T-helper 1 cell treated with Interleukin-12 subunit alpha and Interleukin-12 subunit beta and Interleukin-4 antibody, amounts not matched to agents 30 ng/mL and 1 ng/mL, for 36 hours (primary cell): ENCODE measurements at regions not wholly inside any gene's neighbourhood (a gene's known extent, or its start where the extent isn't known, plus 50 kb on each side); places are given as distances from the start of the nearest gene placed in this dataset.

Experiments
- intact Hi-C: fragments of 100-400 bp; cut with micrococcal nuclease; formaldehyde crosslinking; loops from one replicate; pipeline ENCODE4 v1.15.1; 2024

DNA sequence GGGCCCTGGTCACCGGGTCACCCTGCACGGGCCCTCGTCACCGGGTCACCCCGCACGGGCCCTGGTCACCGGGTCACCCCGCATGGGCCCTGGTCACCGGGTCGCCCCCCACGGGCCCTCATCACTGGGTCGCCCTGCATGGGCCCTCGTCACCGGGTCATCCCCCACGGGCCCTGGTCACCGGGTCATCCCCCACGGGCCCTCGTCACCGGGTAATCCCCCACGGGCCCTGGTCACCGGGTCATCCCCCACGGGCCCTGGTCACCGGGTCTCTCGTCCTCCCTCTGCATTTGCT is 77.6 kb downstream of the RIPK4 start:
- intact Hi-C loops: no loop called here

DNA sequence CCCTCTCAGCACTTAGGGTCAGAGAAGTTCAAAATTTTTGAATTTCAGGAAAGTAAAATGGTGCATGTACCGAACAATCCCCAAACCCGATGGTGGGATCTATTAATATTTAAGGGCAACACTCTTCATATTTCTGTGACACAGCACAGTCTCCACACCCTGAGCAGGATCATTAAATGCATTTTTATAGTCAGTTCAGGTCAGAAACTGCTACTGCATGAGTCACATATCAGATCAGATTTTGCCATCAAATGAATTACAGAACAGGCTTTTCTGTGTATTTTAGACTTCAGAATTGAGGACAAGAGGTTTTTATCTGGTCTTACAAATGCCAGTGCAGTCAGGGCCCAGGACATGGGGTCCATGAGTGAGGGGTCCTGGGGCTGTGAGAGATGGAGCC is 79.2 kb downstream of the RIPK4 start:
- intact Hi-C loops: no loop called here

DNA sequence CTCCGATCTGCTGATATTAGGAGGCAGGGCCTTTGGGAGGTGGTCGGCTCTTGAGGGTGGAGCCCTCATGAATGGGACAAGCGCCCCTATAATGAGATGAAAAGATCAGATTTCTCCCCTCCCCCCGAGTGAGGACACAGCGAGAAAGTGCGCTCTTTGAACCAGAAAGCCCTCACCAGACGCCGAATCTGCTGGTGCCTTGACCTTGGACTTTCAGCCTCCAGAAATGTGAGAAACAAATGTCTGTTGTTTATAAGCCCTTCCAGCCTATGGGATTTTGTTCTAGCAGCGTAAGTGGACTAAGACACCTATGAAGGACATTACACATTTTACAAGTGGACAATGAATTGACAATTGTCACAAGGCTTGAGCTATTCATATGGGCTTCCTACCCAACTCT is 80.2 kb downstream of the RIPK4 start:
- intact Hi-C loops: no loop called here

DNA sequence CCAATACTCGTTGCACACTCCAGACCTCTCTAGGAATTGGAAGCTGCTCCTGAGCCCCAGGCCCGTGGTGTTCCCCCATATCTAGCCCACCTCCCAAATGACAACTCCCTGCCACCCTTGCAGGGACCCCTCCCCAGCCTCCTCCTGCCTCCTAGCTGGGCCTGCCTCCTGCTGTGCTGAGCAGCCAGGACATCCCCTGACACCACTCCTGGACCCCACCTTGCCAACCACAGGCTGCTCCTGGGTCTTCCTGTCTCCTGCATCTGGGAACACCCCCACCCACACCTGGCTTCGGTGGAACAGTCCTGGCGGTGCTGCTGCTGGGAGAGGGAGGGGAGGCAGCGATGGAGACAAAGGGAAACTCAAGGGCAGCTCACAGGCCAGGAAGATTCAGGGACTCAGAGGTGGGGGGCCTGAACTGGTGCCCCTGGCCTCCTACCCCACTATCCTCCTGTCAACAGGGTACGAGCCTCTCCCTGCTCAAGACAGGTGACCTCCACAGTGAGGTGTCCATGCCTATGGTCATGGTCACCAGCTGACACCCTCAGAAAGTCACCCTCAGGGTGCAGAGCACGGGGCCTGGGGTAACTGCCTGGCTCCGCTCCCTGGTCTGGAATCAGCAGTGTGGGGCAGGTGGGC is 81.2 kb downstream of the RIPK4 start:
- intact Hi-C loops: no loop called here

DNA sequence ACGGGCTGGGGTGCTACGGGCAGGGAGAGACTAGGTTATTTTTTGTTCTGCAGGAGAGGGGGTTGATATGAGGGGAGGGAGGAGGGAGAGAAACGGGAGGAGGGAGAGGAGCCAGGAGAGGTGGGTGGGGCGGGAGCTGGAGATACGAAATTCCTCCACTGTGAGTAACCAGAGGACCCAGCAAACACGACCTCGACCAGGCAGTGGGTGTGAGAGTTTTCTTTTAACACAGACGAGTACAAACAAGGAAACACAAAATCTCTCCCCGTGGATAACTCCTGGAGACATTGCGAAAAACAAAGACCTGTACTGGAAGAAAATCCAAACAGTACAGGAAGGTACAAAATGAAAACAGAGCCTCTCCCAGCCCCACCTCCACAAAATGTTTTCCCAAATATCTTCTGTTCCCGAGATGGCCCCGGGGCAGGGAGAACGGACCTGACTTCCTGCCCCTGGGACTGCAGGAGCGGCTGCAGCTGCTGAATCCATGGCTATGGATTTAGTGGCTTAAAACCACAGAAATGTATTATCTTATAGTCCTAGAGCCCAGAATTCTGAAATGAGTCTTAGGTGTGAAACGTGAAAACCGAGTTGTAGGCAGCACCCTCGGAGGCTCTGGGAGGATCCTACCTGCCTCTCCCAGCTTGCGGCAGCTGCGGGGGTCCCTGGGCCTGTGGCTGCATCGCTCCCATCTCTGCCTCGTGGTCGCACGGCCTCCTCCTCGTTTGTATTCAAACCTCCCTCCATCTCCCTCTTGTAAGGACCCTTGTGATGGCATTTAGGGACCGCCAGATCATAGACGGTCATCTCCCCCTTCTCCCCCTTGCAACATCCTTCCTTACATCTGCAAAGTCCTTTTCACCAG is 82.2 kb downstream of the RIPK4 start:
- intact Hi-C loops: no loop called here

DNA sequence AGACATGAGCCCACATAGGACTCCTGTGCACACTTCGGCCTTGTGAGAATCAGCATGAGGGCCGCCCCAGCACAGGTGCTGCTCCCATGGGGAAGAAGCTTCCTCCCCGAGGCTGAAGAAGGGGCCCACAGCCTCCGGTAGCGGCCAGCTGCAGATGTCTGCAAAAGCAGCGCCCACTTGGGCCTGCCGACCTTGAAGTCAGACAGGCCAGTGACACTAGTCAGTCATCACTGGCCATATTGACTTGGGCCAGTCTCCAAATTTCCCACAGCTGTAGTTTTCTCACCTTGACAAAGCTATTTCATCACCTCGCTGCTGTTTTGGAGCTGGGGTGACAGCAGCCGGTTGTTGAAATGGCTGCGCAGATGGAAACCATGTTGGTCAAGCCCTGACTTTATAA is 83.0 kb downstream of the RIPK4 start:
- intact Hi-C loops: no loop called here

DNA sequence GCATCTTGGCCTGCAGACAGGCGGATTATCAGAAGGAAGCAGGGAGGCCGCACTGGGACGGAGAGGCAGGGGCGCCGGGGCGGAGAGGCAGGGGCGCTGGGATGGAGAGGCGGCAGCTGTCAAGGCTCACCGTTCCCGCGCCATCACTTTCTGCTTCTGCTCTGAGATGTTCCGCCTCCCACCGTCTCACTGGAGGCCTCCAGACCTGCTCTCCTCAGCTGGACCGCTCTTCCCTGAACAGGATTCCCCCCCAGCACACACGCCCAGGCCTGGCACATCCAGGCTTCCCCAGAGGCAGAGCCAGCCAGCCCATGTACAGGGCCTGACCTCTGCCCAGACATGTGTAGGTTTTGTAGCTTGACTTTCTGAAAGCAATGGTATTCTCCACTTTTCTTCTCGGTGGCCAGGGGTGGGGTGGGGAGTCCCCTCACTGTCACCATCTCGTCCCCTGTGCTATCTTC is 84.1 kb downstream of the RIPK4 start:
- intact Hi-C loops: no loop called here

DNA sequence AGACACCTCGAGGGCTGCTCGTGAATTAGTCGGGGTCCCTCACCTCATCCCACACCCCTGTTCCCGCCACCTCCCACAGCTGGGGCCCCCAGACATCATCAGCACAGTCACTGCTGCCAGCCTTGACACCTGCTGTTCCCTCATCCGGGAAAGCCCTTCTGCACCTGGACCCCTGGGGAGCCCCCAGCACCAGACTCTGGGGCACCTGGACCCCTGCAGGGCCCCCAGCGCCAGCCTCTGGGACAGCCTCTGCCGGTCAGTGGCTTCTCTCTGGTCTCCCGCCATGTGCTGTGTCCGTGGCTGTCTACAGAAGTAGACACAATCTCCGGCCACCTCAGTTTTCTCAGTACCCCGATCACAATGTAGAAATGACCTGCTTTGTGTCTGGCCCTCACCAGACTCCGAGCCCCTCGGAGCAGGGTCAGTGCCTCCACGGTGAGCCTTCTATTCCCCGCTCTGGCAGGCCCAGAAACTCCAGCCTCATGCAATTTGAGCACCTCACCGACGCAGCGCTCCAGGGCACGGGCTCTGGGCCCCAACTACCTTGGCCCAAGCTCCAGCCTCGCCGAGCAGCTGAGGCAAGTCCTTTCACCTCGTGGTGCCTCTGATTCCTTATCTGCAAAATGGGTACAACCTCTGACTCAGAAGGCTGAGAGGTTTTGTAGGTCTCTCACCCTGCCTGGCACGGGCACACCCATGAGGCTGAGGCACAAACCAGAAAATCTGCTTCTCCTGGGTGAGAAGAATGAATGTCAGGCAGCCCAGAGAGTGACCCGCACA is 84.7 kb downstream of the RIPK4 start:
- intact Hi-C loops: no loop called here

DNA sequence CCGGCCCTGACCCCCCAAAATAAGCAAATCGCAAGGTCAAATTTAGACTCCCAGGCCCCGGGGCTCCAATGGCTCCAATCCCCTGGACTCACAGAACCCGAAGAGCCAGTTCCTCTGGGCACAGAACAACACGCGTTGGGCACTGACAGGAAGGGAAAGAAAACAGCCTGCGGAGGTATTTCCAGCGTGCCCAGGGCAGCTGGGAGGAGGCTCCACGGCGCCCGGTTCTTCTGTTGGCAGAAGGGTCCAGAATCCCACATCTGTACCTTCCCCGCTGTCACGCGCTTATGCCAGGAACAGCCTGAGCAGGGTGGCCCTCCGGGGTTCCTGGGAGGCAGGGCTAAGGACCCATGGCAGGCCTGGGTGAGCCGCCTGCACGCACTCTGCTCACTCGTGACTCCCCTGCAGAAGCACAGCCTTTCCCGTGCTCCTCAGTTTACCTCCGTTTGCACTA is 85.5 kb downstream of the RIPK4 start:
- intact Hi-C loops: no loop called here

DNA sequence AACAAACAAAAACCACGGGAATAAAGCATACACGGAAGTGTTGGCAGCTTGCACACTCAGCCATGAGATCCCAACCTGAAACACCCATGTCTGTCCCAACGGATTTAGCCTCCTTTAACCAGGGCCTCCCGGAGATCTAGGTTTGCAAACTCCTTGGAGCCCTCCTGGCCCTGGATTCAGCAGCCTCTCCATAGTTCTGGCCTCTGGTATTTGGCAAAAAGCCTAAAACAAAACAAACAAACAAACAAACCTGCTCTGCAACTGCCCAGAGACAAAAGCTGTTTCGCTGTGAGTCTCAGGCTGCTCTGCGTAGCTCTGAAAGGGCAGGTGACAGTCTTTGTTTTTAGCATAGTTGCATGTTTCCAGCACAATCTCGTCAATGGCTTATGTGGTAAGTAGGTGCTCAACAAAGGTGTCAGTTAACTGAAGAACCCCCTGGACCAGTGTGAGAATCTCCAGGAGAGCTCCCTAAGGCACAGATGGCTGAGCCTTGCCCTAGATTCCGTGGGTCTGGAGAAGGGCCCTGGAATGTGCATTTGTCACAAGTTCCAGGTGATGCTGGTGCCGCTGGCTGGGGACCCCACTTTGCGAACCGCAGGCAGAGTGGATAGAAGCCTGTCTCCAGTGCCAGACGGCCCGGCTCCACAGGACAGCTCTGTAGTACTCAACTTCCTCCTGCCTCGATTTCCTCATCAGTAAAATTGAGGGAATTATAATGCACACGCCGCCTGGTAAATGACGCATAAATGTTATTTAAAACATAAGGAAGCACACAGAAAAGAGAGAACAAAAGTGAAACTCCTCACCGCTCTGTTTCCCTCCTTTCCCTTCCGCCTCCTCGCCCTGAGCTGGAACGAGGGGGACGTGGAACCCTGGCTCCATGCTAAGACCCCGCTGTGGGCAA is 86.2 kb downstream of the RIPK4 start:
- intact Hi-C loops: no loop called here

DNA sequence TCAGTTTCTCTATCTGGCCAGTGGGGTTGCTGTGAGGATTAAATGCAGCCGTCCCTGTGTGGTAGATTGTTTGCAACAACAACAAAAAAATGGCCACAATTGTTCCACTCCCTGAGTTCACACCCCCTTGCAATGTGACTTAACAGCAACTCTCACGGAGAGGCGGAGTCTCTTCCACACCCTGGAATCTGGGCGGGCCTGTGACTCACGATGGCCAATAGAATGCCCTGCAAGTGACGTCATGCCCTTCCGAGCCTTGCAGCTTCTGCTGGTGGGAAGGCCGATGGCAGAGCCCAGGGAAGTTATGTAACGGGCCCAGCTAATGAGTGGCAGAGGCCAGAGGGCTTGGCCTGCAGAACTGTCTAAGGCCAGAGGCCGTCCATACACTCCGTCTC is 87.9 kb downstream of the RIPK4 start:
- intact Hi-C loops: no loop called here

DNA sequence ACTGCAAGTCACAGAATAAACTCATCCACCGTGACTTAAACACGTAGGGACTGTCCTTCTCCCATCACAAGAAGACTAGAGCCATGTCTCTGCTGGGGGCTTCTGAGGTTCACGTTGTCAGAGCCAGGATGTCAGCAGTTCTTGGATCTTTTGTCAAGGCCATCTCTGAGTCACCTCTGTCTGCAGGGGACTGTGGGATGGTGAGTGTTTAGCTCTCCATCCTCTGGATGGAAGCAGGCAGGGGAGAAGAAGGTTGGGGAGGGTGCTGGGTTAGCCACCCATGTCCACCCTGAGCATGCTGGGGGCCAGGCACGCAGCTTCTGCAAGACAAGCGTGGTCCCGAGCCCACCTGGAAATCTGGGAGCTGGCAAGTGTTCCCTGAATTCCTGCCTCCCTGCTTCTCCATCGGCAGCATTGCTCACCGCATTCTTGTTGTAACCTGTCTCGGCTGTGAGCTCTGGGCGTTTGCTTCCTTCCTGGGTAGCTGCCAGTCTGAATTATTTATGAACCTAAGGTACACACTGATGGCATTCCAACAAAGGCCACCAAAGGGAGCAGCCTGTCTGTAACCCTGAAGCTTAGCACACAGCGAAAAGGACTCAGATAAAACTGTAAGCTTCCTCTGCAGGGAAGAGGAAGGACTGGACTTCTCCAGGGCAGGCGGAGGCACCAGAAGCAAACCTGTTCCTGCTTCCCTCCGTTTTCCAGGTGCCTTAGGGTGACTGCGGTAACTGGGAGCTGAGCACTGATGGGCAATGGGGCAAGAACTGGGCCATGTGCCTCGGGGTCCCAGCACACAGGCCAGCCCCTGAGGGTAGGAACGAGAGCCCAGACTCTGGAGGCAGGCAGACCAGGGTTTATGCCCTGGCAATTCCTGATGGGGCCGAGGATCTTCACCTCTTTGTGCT is 88.6 kb downstream of the RIPK4 start:
- intact Hi-C loops: no loop called here

DNA sequence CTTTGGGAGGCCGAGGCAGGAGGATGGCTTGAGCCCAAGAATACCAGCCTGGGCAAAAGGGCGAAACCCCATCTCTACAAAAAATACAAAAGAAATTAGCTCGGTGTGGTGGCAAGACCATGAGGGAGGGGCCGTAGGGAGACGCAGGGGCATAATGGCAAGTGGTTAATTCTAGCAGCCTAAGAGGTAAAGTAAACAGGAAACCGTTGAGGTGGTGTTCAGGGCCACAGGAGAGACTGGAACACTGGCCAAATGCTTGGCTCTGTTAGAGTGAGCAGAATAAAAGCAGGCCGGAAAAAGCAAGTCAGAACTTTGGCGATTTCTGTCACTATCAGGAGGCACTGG is 89.2 kb downstream of the RIPK4 start:
- intact Hi-C loops: no loop called here

DNA sequence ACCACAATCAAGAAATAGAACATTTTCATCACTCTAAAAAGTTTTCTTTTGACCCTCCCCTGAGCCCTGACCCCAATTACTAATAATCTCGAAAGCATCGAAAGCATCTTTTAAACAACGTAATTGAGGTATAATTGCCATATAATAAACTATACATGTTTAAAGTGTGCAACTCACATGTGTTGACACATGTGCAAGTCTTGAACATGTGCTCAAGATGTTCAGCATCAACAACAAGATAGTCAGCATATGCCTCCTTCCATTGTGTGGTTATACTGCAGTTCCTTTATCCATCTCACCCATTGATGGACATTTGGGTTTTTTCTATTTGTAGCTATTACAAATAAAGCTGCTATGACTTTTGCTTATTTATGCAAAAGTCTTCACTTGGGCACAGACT is 90.7 kb downstream of the RIPK4 start:
- intact Hi-C loops: no loop called here

DNA sequence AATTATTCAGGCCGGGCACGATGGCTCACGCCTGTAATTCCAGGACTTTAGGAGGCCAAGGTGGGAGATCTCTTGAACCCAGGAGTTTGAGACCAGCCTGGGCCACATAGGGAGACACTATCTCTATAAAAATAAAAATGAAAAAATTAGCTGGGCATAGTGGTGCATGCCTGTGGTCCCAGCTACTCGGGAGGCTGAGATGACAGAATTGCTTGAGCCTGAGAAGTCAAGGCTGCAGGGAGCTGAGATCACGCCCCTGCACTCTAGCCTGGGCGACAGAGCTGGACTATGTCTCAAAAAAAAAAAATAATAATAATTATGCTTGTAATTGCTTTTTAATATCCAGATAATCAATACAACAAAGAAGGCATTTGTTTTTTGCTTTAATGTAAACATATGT is 91.3 kb downstream of the RIPK4 start:
- intact Hi-C loops: no loop called here

DNA sequence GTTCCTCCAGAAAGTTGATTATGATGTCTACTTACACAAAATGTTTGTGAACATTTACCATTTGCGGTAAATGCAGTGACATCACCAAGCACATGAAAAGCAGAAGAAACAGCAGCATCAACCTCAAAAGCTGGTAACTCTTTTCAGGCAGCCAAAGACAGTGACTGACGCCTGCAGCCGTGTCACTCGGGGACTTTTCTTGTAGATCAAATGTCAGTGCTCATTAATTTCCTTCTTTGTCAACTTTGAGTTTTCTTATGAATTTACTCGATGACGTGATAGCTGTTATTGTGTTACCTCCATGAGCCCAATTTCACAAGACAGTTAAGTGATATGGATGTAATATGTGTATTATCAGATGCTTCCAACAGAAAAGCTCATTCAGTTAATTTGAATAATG is 92.5 kb downstream of the RIPK4 start:
- intact Hi-C loops: no loop called here

DNA sequence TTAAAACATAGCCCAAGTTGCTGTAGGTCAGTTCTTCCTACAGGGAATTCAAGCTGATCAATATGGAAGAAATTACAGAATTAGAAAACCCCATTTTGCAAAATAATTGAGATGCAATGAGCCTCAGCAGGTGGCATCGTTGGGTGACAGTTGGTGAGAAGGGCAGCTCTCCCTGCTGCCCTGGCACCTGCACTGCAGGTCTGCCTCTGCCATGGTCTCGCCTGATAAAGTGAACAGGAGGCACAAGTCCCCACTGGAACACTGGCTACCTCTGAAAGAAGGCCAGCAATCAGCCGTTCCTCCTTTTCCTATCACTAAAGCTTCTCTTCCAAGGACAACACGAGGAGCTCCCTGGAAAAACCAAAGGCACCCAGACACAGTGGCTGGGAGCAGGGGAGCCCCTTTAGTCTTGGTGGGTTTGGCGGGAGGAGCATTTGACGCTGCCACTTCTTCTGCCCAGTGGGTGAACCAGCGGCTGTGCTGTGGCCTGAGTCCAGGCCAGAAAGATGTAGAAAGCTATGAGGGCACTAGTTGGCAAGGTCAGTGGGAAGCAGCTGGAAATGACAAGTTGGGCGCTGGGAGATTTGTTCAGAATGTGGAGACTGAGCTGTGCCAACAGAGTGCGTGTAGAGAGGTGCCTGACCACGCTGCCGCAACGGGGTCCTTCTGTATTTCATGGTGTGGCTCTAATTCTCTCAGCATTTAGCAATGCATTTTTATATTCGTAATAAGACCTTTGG is 93.1 kb downstream of the RIPK4 start:
- intact Hi-C loops: no loop called here

DNA sequence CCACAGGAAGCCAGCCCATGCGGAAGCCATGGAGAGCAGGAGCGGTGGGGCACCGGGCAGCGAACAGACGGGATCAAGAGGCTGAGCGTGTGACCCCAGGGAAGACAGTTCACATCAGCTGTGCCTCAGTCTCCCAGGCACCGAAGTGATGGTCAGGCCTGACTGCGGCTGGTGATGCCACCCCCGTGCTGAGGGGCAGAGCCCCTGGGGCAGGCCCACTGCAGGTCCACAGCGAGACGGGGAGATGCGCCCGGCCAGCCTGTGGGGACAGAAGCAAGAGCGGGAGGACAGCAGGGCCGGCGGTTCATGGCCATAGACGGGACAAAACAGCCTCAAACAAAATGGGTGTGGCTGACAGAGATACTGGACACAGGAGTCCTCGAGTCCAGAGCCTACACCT is 93.8 kb downstream of the RIPK4 start:
- intact Hi-C loops: no loop called here

DNA sequence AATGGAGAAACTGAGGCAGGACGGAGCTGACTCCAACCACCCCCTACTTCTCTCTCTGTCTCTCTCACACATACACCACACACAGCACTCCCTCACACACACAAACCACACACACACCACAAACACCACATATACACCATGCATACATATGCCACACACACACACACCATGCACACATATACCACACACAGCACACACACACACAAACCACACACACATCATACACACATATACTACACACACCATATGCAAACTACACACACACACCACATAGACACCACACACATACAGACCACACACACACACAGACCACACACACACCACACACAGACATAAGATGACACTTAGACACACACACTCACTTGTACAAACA is 94.3 kb downstream of the RIPK4 start:
- intact Hi-C loops: no loop called here
